Ovary (tissue), 7 donors: ENCODE measurements at regions not wholly inside any gene's neighbourhood (a gene's known extent, or its start where the extent isn't known, plus 50 kb on each side); places are given as distances from the start of the nearest gene placed in this dataset.

Experiments used
- DNase-seq, 5 donors: peaks; one replicate each; pipeline ENCODE4 v3.0.0-alpha.2; 2019 to 2020
- H3K27ac ChIP-seq, 2 donors: fragments of 200-600 bp; one replicate each; pipeline versions ENCODE4 v1.5.1 to v1.8.0; 2019 to 2022
- H3K27me3 ChIP-seq: fragments of 200-600 bp; one replicate; pipeline ENCODE4 v1.8.0; 2022
- H3K36me3 ChIP-seq: fragments of 200-600 bp; sonication (generic); one replicate; pipeline ENCODE4 v1.5.1; 2019
- H3K4me1 ChIP-seq: one replicate; pipeline ENCODE4 v1.8.1; 2013; ENCODE audit warnings: mild to moderate bottlenecking, moderate library complexity; ENCODE audit not compliant: insufficient read depth
- H3K4me3 ChIP-seq: fragments of 200-600 bp; sonication (generic); one replicate; pipeline ENCODE4 v1.5.1; 2017
- H3K9me3 ChIP-seq, 2 donors: fragments of 200-600 bp in 1 of 2; sonication (generic) in 1 of 2; one replicate each; pipeline versions ENCODE4 v1.5.1 to v1.8.1; 2013 to 2019; ENCODE audit warnings: mild to moderate bottlenecking in 1 of 2, moderate library complexity in 1 of 2
- EP300 ChIP-seq: sonication (generic); formaldehyde crosslinking; IDR thresholded peaks from one replicate; pipeline ENCODE4 v1.6.1; 2017; ENCODE audit warnings: antibody characterized with exemption
- POLR2A ChIP-seq: fragments of 450-650 bp; IDR thresholded peaks from one replicate; pipeline ENCODE4 v1.6.1; 2017; ENCODE audit warnings: antibody characterized with exemption, mild to moderate bottlenecking, moderate library complexity
- WGBS, 3 donors: extraction: QIAGEN DNeasy Blood & Tissue Kit in 1 of 3; methylation state at CpG; one replicate each; pipeline versions ENCODE4 v1.1.5 to v1.1.7; 2013 to 2017; 5-methylcytosine and 5-hydroxymethylcytosine counted together
- intact Hi-C, 4 donors: fragments of 100-400 bp; cut with DNase I; formaldehyde crosslinking; loops; one replicate each; pipeline versions ENCODE4 v1.11.0 to v1.15.1; 2022 to 2023
- TF ChIP-seq, protein P1 (sequence below), 3 donors: fragments of 450-650 bp in 2 of 3; fragments of 200-600 bp in 1 of 3; IDR thresholded peaks; one replicate each; pipeline versions ENCODE4 v1.5.1 to v1.8.0; 2016 to 2022; ENCODE audit warnings: antibody characterized with exemption in 3 of 3, mild to moderate bottlenecking in 1 of 3
- donor health status: DM: no; HTN: no; CAD: no; lungs with moderate emphysema.
- donor health status: DM: no; HTN: no; CAD: no.
- donor health status: Bipolar disorder and iron deficiency.
- donor health status: DM: no; HTN: no; CAD: no.
- donor health status: DM: yes; HTN: yes; CAD: no.

DNA sequence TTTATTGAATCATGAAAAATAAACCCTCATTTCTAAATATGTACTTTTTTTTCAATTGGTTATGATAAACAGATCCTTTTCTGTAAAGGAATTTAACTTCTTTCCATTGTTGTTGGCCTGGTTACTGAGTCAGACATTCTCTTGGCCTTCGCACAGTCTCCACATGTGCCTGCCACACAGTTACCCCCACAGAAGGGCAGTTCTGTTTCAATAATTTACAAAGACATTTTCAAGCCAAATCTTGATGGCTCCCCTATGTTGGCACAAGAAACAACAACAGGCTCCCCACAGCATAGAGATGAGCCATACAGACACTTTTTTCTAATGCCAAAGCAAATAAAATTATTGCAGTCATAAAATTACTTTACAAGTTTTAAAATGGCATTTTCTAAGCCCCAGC lies 55.6 kb upstream of the BEND6 start:
- Histone ChIP-seq H3K4me3 (no peak overlapping the region), H3K27me3 (no peaks in the 10 kb centered on the region), H3K36me3 (no peaks in the 10 kb centered on the region), H3K27ac (no peak overlapping the region), H3K9me3 (no peaks in the 10 kb centered on the region), H3K4me1 (no peaks in the 10 kb centered on the region)
- no peak for DNase-seq
- WGBS, 3 donors, result 58 to 65% (median 60%) methylated on average over 1 of the region's 1 CpG
- intact Hi-C loops, result loop anchor here in 1 of 4 donors (2.0 kb wide), 1 partner anchor 17 kb away; no protein-coding TSS in a partner anchor
- no peak for TF ChIP-seq POLR2A
- TF ChIP-seq, protein P1, sequence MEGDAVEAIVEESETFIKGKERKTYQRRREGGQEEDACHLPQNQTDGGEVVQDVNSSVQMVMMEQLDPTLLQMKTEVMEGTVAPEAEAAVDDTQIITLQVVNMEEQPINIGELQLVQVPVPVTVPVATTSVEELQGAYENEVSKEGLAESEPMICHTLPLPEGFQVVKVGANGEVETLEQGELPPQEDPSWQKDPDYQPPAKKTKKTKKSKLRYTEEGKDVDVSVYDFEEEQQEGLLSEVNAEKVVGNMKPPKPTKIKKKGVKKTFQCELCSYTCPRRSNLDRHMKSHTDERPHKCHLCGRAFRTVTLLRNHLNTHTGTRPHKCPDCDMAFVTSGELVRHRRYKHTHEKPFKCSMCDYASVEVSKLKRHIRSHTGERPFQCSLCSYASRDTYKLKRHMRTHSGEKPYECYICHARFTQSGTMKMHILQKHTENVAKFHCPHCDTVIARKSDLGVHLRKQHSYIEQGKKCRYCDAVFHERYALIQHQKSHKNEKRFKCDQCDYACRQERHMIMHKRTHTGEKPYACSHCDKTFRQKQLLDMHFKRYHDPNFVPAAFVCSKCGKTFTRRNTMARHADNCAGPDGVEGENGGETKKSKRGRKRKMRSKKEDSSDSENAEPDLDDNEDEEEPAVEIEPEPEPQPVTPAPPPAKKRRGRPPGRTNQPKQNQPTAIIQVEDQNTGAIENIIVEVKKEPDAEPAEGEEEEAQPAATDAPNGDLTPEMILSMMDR (IDR thresholded peaks at IDR 0.05), result no peak
- no peak for TF ChIP-seq EP300

DNA sequence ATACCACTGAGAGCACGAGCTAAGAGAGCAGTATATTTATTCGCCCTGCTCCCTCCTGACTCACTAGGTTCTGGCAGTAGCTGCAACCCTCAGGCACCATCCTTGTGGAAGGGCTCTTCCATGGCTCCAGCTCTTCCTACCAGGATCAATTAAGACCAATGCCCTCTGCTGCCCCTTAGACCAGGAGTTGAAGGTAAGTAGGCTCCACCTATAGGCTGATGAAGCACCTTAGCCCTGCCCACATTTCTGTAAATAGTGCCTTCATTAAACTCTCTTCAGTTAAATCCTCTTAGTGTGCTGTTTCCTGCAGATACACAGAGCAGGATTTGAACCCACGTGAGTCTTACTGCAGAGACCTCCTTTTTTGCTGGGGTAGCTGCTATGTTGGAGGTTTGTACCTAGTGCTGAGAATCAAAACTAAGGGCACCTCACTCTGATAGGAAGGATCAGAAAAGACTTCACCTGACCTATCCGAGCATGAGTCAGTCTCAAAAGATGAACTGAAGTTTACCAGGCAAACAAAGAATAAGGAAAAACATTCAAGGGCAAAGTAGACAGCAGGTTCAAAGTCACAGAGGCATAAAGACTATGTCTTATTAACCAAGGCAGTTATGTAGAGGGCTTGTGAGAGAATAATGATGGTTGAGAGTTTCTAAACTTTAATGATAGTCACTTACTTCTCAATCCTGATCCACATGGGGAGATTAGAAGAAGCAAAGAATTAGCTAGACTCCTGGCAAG lies 56.9 kb upstream of the BEND6 start:
- TF ChIP-seq, protein P1 (IDR thresholded peaks at IDR 0.05), result no peak
- TF ChIP-seq EP300 (no peak), POLR2A (no peak)
- no peak overlapping the region for H3K4me3 ChIP-seq
- no peaks in the 10 kb centered on the region for H3K9me3 ChIP-seq
- no peaks in the 10 kb centered on the region for H3K27me3 ChIP-seq
- no peak for DNase-seq
- H3K27ac ChIP-seq, result no peak overlapping the region
- no peaks in the 10 kb centered on the region for H3K4me1 ChIP-seq
- H3K36me3 ChIP-seq, result no peaks in the 10 kb centered on the region
- 95 to 97% (median 96%) methylated on average over 4 of the region's 4 CpGs for WGBS, 3 donors
- intact Hi-C loops, result loop anchor here in 1 of 4 donors (2.0 kb wide), 1 partner anchor 19 kb away; no protein-coding TSS in a partner anchor

DNA sequence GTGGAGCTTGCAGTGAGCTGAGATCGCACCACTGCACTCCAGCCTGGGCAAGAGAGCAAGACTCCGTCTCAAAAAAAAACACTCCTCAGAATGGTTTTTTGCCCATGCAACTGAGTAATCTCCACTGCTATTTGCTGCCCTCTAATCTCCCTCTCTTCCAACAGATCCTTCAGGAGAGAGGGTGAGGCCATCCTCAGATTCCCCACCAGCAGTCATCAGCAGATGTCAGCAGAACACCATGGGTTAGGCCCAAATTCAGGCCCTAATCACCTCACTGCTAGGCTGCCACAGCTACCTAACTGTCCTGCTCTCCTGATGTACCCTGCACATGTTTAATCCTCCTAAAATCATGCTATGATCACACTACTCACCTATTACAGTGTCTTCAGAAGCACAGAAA lies 63.2 kb upstream of the BEND6 start:
- Histone ChIP-seq H3K27ac (no peak overlapping the region), H3K4me1 (no peaks in the 10 kb centered on the region), H3K4me3 (no peak overlapping the region), H3K27me3 (no peaks in the 10 kb centered on the region), H3K9me3 (no peaks in the 10 kb centered on the region), H3K36me3 (no peaks in the 10 kb centered on the region)
- no peak for DNase-seq
- intact Hi-C loops, result no loop called here
- 97 to 100% (median 98%) methylated on average over 2 of the region's 2 CpGs for WGBS, 3 donors
- no peak for TF ChIP-seq EP300
- TF ChIP-seq, protein P1 (IDR thresholded peaks at IDR 0.05), result no peak
- no peak for TF ChIP-seq POLR2A

DNA sequence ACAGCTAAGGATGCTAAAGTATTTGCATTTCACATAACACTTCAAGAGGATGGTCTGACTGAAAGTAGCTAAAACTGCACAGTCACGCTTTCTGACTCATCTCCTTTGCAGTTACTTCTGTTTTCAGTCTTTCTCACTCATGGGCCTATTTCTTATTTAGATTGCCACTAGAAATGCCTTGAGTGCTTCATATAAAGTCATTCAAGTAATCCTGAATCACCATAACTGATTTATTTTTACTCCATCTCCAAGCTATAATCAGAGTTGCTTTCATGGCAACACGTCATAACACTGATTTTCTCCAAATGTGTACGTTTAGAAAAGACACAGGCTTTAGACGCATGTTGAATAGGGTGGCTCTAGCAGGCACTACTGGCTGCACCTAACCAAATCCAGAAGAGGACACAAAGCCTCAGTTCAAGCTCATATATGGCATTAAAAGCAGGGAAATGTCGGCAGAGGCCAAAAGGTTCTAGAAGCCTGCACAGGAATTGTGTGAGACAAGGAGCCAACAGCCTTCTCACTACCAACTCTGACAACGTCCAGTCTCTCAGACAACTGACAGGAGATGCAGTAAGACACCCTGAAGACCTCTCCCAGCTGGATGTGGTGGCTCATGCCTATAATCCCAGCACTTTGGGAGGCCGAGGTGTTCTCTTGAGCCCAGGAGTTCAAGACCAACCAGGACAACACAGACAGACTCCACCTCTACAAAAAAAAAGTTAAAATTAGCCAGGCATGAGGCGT lies 64.1 kb upstream of the BEND6 start:
- no peaks in the 10 kb centered on the region for H3K36me3 ChIP-seq
- intact Hi-C loops, result no loop called here
- no peak overlapping the region for H3K27ac ChIP-seq
- WGBS, 3 donors, result 86 to 87% (median 86%) methylated on average over 8 of the region's 8 CpGs
- no peaks in the 10 kb centered on the region for H3K27me3 ChIP-seq
- no peaks in the 10 kb centered on the region for H3K4me1 ChIP-seq
- no peak for DNase-seq
- no peak overlapping the region for H3K4me3 ChIP-seq
- H3K9me3 ChIP-seq, result no peaks in the 10 kb centered on the region
- TF ChIP-seq POLR2A (no peak), EP300 (no peak)
- TF ChIP-seq, protein P1 (IDR thresholded peaks at IDR 0.05), result no peak
